ENCODE measurements at regions not wholly inside any gene's neighbourhood (a gene's known extent, or its start where the extent isn't known, plus 50 kb on each side); places are given as distances from the start of the nearest gene placed in this dataset.

GRCh38 chr2:122949523-122949922 lies 1075.6 kb upstream of the CNTNAP5 start:
- no peaks in the 10 kb centered on the region for H3K36me3 ChIP-seq
- H3K4me1 ChIP-seq (ENCODE audit: insufficient read depth), result no peaks in the 10 kb centered on the region
- intact Hi-C loops (cut with DNase I), result no loop called here
- DNase-seq, result no peak
- no peaks in the 10 kb centered on the region for H3K9me3 ChIP-seq
- no peak overlapping the region for H3K4me3 ChIP-seq
- H3K27me3 ChIP-seq, result no peaks in the 10 kb centered on the region
- H3K27ac ChIP-seq, result no peak overlapping the region
- TF ChIP-seq EP300 (IDR thresholded peaks at IDR 0.05) (no peak), POLR2A (IDR thresholded peaks at IDR 0.05) (no peak), CTCF (IDR thresholded peaks at IDR 0.05) (no peak)
- 47 to 77% (median 64%) methylated on average over 2 of the region's 2 CpGs for WGBS, 3 donors

GRCh38 chr2:122955776-122956175 lies 1069.3 kb upstream of the CNTNAP5 start:
- 54 to 64% (median 63%) methylated on average over 4 of the region's 4 CpGs for WGBS, 3 donors
- DNase-seq, result no peak

GRCh38 chr2:122960759-122961641 lies 1064.1 kb upstream of the CNTNAP5 start:
- no peak for DNase-seq
- 42 to 57% (median 48%) methylated on average over 5 of the region's 5 CpGs for WGBS, 3 donors
- TF ChIP-seq POLR2A (IDR thresholded peaks at IDR 0.05), result no peak
- no peak for TF ChIP-seq EP300 (IDR thresholded peaks at IDR 0.05)
- TF ChIP-seq CTCF (IDR thresholded peaks at IDR 0.05), result no peak
- no peak overlapping the region for H3K4me3 ChIP-seq
- H3K27me3 ChIP-seq, result no peaks in the 10 kb centered on the region
- no peak overlapping the region for H3K27ac ChIP-seq
- intact Hi-C loops (cut with DNase I), result no loop called here
- no peaks in the 10 kb centered on the region for H3K4me1 ChIP-seq (ENCODE audit: insufficient read depth)
- no peaks in the 10 kb centered on the region for H3K36me3 ChIP-seq
- no peaks in the 10 kb centered on the region for H3K9me3 ChIP-seq

More at GRCh38 chr2:122955776-122956175, 1069.3 kb upstream of the CNTNAP5 start:
- no peaks in the 10 kb centered on the region for H3K4me1 ChIP-seq (ENCODE audit: insufficient read depth)
- TF ChIP-seq POLR2A (IDR thresholded peaks at IDR 0.05) (no peak), EP300 (IDR thresholded peaks at IDR 0.05) (no peak), CTCF (IDR thresholded peaks at IDR 0.05) (no peak)
- H3K27ac ChIP-seq, result no peak overlapping the region
- intact Hi-C loops (cut with DNase I), result no loop called here
- no peaks in the 10 kb centered on the region for H3K9me3 ChIP-seq
- no peak overlapping the region for H3K4me3 ChIP-seq
- no peaks in the 10 kb centered on the region for H3K36me3 ChIP-seq
- no peaks in the 10 kb centered on the region for H3K27me3 ChIP-seq

- H3K9me3 ChIP-seq, result no peaks in the 10 kb centered on the region
- TF ChIP-seq EP300 (IDR thresholded peaks at IDR 0.05) (no peak), POLR2A (IDR thresholded peaks at IDR 0.05) (no peak), CTCF (IDR thresholded peaks at IDR 0.05) (no peak)
- H3K36me3 ChIP-seq, result no peaks in the 10 kb centered on the region
- no peak overlapping the region for H3K4me3 ChIP-seq
- H3K27ac ChIP-seq, result no peak overlapping the region
- DNase-seq, result no peak
- no peaks in the 10 kb centered on the region for H3K4me1 ChIP-seq (ENCODE audit: insufficient read depth)
- WGBS, 3 donors, result 47 to 66% (median 65%) methylated on average over 2 of the region's 2 CpGs
- intact Hi-C loops (cut with DNase I), result no loop called here
- no peaks in the 10 kb centered on the region for H3K27me3 ChIP-seq
Measured at GRCh38 chr2:122966461-122966860, 1058.6 kb upstream of the CNTNAP5 start.

All from ovary (tissue), 7 donors.